C4-2B (cell line): ENCODE measurements at regions not wholly inside any gene's neighbourhood (a gene's known extent, or its start where the extent isn't known, plus 50 kb on each side); places are given as distances from the start of the nearest gene placed in this dataset.

Experiments used
- ZFX ChIP-seq: fragments of 450-650 bp; IDR thresholded peaks from 2 replicates; pipeline ENCODE4 v1.6.1; 2017
- TF ChIP-seq, protein P1 (sequence below): fragments of 450-650 bp; conservative IDR thresholded peaks from 2 replicates; pipeline ENCODE4 v1.5.1; 2017; ENCODE audit warnings: mild to moderate bottlenecking

DNA sequence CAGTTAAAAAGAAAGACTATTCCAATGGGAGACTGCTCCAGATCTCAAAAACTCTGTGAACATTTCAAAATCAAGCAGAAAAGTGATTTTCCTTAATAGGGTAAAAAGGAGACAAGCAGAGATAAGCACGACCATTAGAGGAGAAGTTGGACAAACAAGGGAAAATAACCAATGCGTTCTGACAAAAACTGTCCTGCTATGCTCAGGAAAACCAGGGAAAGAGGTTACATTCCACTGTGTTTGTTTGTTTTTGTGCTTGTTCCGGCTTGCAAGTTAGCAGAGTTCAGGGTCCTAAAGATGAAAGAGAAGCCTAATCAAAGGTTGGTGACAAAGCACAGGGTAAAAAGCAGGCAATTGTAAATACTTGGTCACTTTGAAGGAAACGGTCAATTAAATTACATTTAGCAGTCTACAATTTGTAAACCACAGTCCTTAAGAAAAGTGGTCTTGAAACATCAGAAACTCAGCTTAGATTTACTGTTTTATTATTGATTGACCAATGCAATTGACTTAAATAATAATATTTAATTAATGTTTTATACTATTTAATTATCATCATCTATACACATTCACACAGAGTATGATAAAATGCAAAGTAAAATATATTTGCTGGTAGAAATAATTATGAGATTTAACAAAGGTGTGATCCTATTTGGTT, 186.2 kb upstream of the CPXCR1 start:
- TF ChIP-seq, protein P1, sequence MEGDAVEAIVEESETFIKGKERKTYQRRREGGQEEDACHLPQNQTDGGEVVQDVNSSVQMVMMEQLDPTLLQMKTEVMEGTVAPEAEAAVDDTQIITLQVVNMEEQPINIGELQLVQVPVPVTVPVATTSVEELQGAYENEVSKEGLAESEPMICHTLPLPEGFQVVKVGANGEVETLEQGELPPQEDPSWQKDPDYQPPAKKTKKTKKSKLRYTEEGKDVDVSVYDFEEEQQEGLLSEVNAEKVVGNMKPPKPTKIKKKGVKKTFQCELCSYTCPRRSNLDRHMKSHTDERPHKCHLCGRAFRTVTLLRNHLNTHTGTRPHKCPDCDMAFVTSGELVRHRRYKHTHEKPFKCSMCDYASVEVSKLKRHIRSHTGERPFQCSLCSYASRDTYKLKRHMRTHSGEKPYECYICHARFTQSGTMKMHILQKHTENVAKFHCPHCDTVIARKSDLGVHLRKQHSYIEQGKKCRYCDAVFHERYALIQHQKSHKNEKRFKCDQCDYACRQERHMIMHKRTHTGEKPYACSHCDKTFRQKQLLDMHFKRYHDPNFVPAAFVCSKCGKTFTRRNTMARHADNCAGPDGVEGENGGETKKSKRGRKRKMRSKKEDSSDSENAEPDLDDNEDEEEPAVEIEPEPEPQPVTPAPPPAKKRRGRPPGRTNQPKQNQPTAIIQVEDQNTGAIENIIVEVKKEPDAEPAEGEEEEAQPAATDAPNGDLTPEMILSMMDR: no peak
- TF ChIP-seq ZFX: no peak
